K562 (cell line): ENCODE measurements at regions not wholly inside any gene's neighbourhood (a gene's known extent, or its start where the extent isn't known, plus 50 kb on each side); places are given as distances from the start of the nearest gene placed in this dataset.
A peak's percentile ranks its signal among the peaks of the same experiment; 100 is the strongest.

Experiments
- ATAC-seq: fragments of 200-7000 bp; cut with Tn5 transposase; 3 replicates; pipeline ENCODE4 v1.9.1; 2020; ENCODE audit warnings: moderate library complexity
- BruUV-seq: library from RNA; stranded (reverse); fragments of 400-500 nt; replicated peaks from 2 replicates; lab custom pipeline; 2021; lab: Mats Ljungman, UMichigan
- CTCF ChIA-PET: fragments of 300-600 bp; formaldehyde crosslinking; extraction: SDS; loops from one replicate; lab custom pipeline; 2021; ENCODE audit warnings: low intra/inter-chr PET ratio; lab: Yijun Ruan, JAX
- POLR2A ChIA-PET: fragments of 300-600, 350-650 bp; sonication (Branson Sonifier 250); formaldehyde crosslinking; extraction: SDS; loops from one replicate; lab custom pipeline; 2021; ENCODE audit warnings: antibody characterized with exemption, inconsistent platforms; lab: Yijun Ruan, JAX
- DNase-seq, 4 experiments: peaks; one replicate each; pipeline versions ENCODE4 v3.0.0 to v3.0.0-alpha.2; 2011 to 2018; ENCODE audit warnings: low spot score in 3 of 4, mixed read lengths in 3 of 4; ENCODE audit errors: extremely low read depth in 1 of 4
- FAIRE-seq: peaks from 2 replicates; lab custom pipeline; 2011; peaks lifted over from hg19 to GRCh38; lab: Jason Lieb, UNC
- H2AFZ ChIP-seq: 2 replicates; pipeline ENCODE4 v1.6.0; 2011; ENCODE audit warnings: low read depth, low read length, control low read depth, inconsistent platforms
- H3K27ac ChIP-seq: fragments of 200-600 bp; 3 replicates; pipeline ENCODE4 v1.8.0; 2011; ENCODE audit warnings: low read depth, mild to moderate bottlenecking, control low read depth, inconsistent platforms, low read length, moderate library complexity, mixed read lengths; ENCODE audit errors: extremely low read depth
- H3K27me3 ChIP-seq, 2 experiments: fragments of 300-600 bp in 1 of 2; 2 replicates in 1 of 2; 3 replicates in 1 of 2; pipeline versions ENCODE4 v1.6.0 to v1.8.0; 2011; ENCODE audit warnings: inconsistent platforms in 2 of 2, low read length in 2 of 2, mild to moderate bottlenecking in 1 of 2, mixed read lengths in 1 of 2, moderate library complexity in 1 of 2; ENCODE audit not compliant: control insufficient read depth in 2 of 2, insufficient read depth in 2 of 2
- H3K36me3 ChIP-seq: fragments of 300-600 bp; 3 replicates; pipeline ENCODE4 v1.8.0; 2011; ENCODE audit warnings: mild to moderate bottlenecking, low read length, inconsistent platforms; ENCODE audit not compliant: control insufficient read depth, insufficient read depth
- H3K4me1 ChIP-seq, 2 experiments: fragments of 200-600 bp in 1 of 2; replicated peaks in 1 of 2; 2 replicates in 1 of 2; 3 replicates in 1 of 2; pipeline versions ENCODE4 v1.5.1 to v1.8.0; 2011; ENCODE audit warnings: inconsistent platforms in 2 of 2, low read length in 2 of 2, mild to moderate bottlenecking in 1 of 2, mixed read lengths in 1 of 2, moderate library complexity in 1 of 2; ENCODE audit not compliant: control insufficient read depth in 2 of 2, insufficient read depth in 2 of 2
- H3K4me2 ChIP-seq: 2 replicates; pipeline ENCODE4 v1.6.1; 2011; ENCODE audit warnings: low read length, control low read depth, inconsistent platforms, mixed read lengths; ENCODE audit not compliant: insufficient read depth
- H3K4me3 ChIP-seq: fragments of 200-600 bp; sonication (generic), shearing (Covaris generic); 2 replicates; pipeline ENCODE4 v1.5.1; 2016; ENCODE audit warnings: control low read depth, inconsistent platforms
- H3K79me2 ChIP-seq: fragments of 200-600 bp; 3 replicates; pipeline ENCODE4 v1.8.0; 2011; ENCODE audit warnings: low read length, inconsistent platforms; ENCODE audit not compliant: control insufficient read depth, insufficient read depth
- H3K9ac ChIP-seq, 2 experiments: 2 replicates each; pipeline versions ENCODE4 v1.6.0 to v1.6.1; 2011; ENCODE audit warnings: low read depth in 2 of 2, low read length in 2 of 2, control low read depth in 1 of 2, inconsistent platforms in 1 of 2, mild to moderate bottlenecking in 1 of 2, mixed read lengths in 1 of 2; ENCODE audit not compliant: insufficient read depth in 1 of 2
- H3K9me1 ChIP-seq: one replicate; pipeline ENCODE4 v1.6.0; 2011; ENCODE audit warnings: inconsistent platforms, mild to moderate bottlenecking, low read length, moderate library complexity; ENCODE audit not compliant: control insufficient read depth, insufficient read depth
- H3K9me3 ChIP-seq: replicated peaks from 2 replicates; pipeline ENCODE4 v1.5.1; 2011; ENCODE audit warnings: low read depth, low read length, inconsistent platforms; ENCODE audit not compliant: control insufficient read depth, insufficient read depth
- H4K20me1 ChIP-seq: replicated peaks from 2 replicates; pipeline ENCODE4 v1.6.1; 2011; ENCODE audit warnings: low read length, inconsistent platforms, mixed read lengths; ENCODE audit not compliant: control insufficient read depth, insufficient read depth
- BRF2 ChIP-seq: IDR thresholded peaks from 3 replicates; pipeline ENCODE4 v1.6.1; 2011; ENCODE audit warnings: borderline replicate concordance, mild to moderate bottlenecking; ENCODE audit not compliant: insufficient read length, insufficient read depth
- SPI1 ChIP-seq: IDR thresholded peaks from 2 replicates; pipeline ENCODE4 v1.6.1; 2011; ENCODE audit warnings: low read depth, low read length, control low read depth, borderline replicate concordance
- VEZF1 ChIP-seq: fragments of 200-800 bp; sonication (Bioruptor generic); IDR thresholded peaks from 2 replicates; pipeline ENCODE4 v1.6.1; 2017; ENCODE audit warnings: missing genetic modification characterization, missing compliant biosample characterization
- ZNF592 ChIP-seq: fragments of 450-650 bp; IDR thresholded peaks from 2 replicates; pipeline ENCODE4 v1.6.1; 2017; ENCODE audit warnings: antibody characterized with exemption, mild to moderate bottlenecking
- ZNF699 ChIP-seq: fragments of 250-450 bp; sonication (Bioruptor Pico); IDR thresholded peaks from 2 replicates; pipeline ENCODE4 v1.8.0; 2021; ENCODE audit warnings: mild to moderate bottlenecking, moderate library complexity; ENCODE audit not compliant: insufficient replicate concordance
- WGBS: fragments of 100-300 bp; shearing (Covaris generic); methylation state at CpG from one replicate; pipeline ENCODE4 v1.1.6; 2016; ENCODE audit warnings: low coverage, mixed read lengths; ENCODE audit not compliant: insufficient coverage; ENCODE audit errors: missing lambda C conversion rate; 5-methylcytosine and 5-hydroxymethylcytosine counted together
- in situ Hi-C: fragments of 300-500 bp; cut with MboI; formaldehyde crosslinking; loops from 4 replicates; pipeline ENCODE4 v1.15.0; 2018; ENCODE audit warnings: inconsistent platforms, mixed read lengths
- intact Hi-C: fragments of 100-400 bp; cut with micrococcal nuclease; formaldehyde crosslinking; loops from 2 replicates; pipeline ENCODE4 v1.14.2; 2022

GRCh38 chr9:129282272-129282671, 104.2 kb upstream of the IER5L start:
- Histone ChIP-seq H3K9ac (peak overlapping the region in 1 of 2 experiments; percentile 41; a peak in 1 of 4 replicates), H3K27ac (no peak overlapping the region), H3K36me3 (no peaks in the 10 kb centered on the region), H3K4me1 (peaks cover 0 to 36% of the 10 kb centered on the region in 2 experiments; a peak in 3 of 5 replicates), H3K79me2 (no peaks in the 10 kb centered on the region), H2AFZ (peak overlapping the region; percentile 35; the same call in 1 of the 2 replicates), H3K27me3 (peaks cover 0 to under 1% of the 10 kb centered on the region in 2 experiments; a peak in 1 of 5 replicates), H3K9me3 (no peaks in the 10 kb centered on the region), H3K9me1 (no peaks in the 10 kb centered on the region), H3K4me2 (no peak overlapping the region), H3K4me3 (no peak overlapping the region), H4K20me1 (no peaks in the 10 kb centered on the region)
- in situ Hi-C loops (no loop called here), intact Hi-C loops (loop anchor here (2.0 kb wide), 1 partner anchor 33 kb away; no protein-coding TSS in a partner anchor)
- POLR2A ChIA-PET = interaction anchor here (0.7 to 1.1 kb wide), 2 partner anchors 8 to 20 kb away, joined by 3 to 4 read pairs; no protein-coding TSS in a partner anchor
- WGBS = 22% methylated on average over 12 of the region's 12 CpGs
- no peak for FAIRE-seq
- TF ChIP-seq ZNF699 (CRISPR knock-in tag) = no peak
- TF ChIP-seq SPI1 = peak; percentile 52; the same call in 1 of the 2 replicates
- no peak for DNase-seq
- CTCF ChIA-PET = no interaction called here
- BruUV-seq = no TSS peak
- ATAC-seq = no peak

- CTCF ChIA-PET = no interaction called here
- in situ Hi-C loops (no loop called here), intact Hi-C loops (loop anchor here (2.0 kb wide), 1 partner anchor 33 kb away; no protein-coding TSS in a partner anchor)
- Histone ChIP-seq H3K9me3 (no peaks in the 10 kb centered on the region), H3K27ac (no peak overlapping the region), H3K4me3 (no peak overlapping the region), H3K79me2 (no peaks in the 10 kb centered on the region), H2AFZ (no peak overlapping the region), H3K27me3 (peaks cover 0 to 7% of the 10 kb centered on the region in 2 experiments; a peak in 1 of 5 replicates), H3K9ac (no peak overlapping the region), H3K4me1 (peaks cover 0 to 36% of the 10 kb centered on the region in 2 experiments; a peak in 3 of 5 replicates), H3K9me1 (no peaks in the 10 kb centered on the region), H3K36me3 (no peaks in the 10 kb centered on the region), H4K20me1 (no peaks in the 10 kb centered on the region), H3K4me2 (no peak overlapping the region)
- no TSS peak for BruUV-seq
- POLR2A ChIA-PET = interaction anchor here (0.6 to 0.7 kb wide), 2 partner anchors 8 to 28 kb away, joined by 3 read pairs; no protein-coding TSS in a partner anchor
- 37% methylated on average over 15 of the region's 16 CpGs for WGBS
- ATAC-seq (no peak), DNase-seq (no peak), FAIRE-seq (no peak)
- TF ChIP-seq VEZF1 (CRISPR knock-in tag) (no peak), BRF2 (no peak), ZNF592 (no peak)
Observed at GRCh38 chr9:129281506-129282145, 103.6 kb upstream of the IER5L start.
